ENCODE measurements at regions not wholly inside any gene's neighbourhood (a gene's known extent, or its start where the extent isn't known, plus 50 kb on each side); places are given as distances from the start of the nearest gene placed in this dataset.

DNA sequence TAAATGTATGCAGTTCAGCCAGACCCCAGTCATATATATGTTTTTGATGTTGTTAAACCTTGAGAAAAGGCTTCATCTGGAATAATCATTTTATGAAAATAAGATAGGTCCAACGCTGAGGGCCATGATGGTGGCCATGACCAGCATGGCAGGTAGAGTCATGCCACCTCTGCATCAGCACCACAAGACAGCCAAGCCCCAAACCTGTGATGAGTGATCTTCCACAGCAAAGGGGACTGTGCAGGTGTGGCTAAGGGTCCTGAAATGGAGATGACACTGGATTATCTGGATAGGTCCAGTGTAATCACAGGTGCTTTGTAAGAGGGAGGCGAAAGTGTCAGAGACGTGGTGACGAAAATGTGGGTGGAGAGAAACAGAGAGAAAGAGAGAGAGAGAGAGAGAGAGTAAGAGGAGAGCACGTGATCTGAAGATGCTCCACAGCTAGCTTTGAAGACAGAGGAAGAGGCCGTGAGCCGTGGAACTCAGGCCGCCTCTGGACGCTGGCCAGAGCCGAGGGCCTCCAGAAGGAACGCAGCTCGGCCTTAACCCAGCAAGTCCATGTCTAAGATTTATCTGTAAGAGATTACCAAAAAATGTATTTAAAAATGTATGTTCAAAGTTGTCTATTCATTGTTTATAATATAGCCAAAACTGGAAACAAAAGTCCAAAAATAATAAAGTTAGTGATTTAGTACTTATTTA is 304.4 kb upstream of the SHH start:
- no peak for DNase-seq

DNA sequence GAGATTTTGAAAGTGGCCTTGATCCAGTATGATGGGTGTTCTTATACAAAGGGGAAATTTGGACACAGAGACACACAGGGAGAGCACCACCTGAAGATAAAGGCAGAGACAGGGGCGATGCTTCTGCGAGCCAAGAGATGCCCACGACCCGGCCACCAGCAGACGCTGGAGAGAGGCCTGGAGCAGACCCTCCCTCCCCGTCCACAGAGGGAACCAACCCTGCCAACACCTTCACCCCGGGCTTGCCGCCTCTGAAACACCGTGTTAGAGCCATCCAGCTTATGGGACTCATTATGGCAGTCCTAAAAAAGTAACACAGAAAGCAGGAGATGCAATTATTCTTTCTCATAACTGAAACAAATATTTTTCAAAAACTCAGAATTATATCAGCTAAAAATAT is 303.3 kb upstream of the SHH start:
- DNase-seq, result no peak

DNA sequence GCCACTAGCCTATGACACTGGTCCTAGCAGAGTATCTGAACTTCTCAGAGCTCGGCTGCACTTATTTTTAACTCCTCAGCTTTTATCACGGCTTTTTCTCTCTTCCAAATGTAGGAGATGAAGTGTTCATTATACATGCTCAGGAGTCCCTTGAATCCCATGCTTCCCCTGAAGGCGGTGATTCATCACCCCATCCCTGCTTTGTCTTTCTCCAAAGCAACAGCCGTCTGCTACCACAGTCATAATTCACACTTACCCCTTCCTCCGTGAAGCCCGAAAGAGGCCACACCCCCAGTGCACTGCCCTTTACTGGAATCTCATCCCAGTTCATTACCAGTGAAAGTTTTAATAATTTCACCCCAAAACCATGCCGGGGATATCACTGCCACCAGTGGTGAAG is 301.5 kb upstream of the SHH start:
- no peak for DNase-seq

DNA sequence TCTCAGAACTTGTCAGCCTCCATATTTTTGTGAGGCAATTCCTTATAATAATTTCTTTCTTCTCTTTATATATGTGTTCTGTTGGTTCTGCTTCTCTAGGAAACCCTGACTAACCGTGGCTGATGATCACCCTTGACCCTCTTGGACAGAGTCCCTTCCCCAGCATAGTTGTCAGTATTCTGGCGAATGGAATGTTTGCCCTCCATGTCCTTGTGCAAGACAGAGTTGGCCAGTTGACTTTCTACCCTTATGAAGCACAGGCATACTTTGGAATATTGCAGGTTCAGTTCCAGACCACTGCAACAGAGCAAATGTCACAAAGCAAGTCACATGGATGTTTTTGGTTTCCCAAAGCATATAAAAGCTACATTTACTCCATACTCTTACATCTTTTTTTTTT is 297.7 kb upstream of the SHH start:
- DNase-seq, result no peak

DNA sequence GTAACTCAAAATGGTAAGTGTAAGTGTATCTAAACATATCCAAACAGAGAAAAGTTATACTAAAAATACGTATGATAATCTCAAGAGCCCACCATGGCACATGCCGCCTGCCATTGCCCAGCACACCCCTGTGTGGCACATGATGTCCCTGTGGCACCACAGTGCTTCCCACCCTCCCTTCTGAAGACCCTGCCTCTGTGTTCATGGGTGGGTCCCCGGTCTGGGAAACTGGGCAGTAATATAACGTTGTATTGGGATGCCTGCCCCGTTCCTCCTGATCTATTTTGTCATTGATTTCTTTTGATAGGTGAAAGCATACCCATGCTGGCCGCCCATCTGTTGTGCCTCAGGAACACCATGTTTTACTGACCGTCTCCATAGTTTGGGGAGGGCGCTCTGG is 296.8 kb upstream of the SHH start:
- DNase-seq, result no peak

DNA sequence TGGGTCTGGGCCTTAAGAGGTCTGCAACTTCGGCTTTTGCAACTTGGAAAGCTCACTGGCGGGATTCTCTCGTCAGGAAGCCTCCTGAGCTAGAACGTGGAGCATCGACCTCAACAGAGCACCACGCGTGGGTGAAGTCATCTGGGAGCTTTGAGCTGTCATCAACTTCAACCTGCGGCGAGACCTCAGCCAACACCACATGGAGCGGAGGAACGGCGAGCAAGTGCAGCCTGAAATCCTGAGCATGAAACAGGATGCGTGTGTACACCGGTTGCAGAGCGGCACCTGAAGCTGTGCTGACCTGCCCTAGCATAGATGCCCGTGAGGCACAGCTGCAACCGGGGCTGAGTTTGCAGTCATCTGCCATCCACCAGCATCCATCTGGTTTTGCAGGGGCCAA is 295.7 kb upstream of the SHH start:
- DNase-seq, result no peak

DNA sequence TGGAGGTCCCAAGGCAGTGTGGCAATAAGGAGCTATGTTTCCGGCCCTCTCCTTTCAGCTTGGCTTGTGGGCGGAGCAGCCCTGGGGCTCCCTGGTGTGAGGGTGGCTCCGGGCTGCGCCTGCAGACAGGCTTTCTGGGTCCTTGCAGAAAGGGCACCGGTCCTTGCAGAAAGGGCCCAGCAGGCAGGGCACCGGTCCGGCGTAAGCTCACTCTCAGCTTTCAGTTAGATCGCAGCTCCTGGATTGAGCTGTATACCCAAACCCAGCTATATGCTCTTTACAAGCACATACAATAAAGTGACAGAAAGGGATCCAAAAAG is 293.8 kb upstream of the SHH start:
- DNase-seq, result no peak

DNA sequence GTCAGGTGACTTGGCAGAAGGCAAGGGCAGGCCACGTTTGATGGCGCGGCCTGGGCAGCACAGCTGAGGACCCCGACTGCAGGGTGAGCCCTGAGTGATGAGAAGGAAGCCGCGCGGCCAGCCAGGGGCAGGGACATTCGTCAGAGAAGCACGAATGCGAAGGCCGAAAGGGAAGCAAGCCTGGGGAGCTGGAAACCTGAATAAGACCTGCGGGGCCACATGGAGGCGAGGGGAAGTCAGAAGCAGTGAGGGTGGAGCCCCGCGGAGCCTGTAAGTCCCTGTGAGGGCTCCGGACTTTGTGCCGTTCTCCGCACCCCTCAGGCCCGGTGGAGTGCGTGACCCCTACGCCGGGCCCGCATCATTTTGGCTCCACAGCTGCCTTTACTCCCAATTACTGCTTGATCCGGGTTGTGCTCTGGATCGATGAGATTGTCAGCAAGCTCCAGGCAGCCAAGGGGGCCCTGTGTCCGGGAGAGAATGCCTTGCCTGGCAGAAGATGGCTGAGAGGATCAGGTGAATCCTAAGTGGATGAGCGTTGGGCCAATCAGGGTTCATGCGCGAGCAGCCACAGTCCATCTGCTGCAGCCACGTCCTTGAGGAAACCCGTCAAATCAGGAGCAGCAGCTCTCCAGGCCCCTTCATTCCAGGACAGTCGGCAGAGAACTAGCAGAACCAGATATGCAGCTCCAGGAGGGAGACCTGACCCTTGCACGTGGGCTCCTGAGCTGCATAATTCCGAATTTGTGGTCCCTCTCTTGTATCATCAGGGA is 293.3 kb upstream of the SHH start:
- DNase-seq, result no peak

DNA sequence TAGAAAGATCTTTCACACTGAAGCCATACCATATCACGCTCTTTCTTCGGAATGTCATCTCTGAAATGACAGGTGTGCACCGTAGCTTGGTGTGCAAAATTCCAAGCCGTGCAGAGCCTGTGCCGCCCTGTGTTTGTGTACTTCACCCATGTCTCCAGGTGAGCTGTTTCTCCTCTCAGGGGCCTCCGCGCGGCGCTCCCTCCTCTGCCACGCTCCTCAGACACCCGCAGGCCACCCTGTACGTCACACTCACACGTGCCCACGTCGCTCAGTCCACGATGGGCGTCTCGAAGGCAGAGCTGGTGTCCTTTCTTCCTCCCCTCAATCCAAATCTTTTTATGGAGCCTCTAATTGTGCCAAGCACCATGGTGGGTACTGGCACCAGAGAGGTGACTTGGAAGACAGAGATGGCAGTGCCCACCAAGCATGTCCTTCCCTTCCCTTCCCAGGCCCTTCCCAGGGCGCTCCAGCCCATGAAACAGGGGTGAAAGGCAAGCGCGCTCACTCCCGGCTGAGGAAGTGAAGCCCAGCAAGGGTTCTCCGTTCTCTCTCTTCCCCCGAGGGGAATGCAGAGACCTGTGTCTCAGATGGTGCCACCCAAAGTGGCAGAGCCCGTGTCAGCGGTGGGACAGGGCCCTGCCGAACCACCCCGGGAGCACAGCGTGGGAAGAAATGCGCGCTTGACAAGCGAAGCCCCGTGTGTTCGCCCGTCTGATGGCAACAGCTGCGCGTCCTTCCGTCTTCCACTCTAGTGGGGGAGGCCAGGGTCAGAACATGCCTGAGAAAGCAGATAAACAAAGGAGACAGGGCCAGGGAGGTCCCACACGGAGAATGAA is 292.5 kb upstream of the SHH start:
- no peak for DNase-seq

DNA sequence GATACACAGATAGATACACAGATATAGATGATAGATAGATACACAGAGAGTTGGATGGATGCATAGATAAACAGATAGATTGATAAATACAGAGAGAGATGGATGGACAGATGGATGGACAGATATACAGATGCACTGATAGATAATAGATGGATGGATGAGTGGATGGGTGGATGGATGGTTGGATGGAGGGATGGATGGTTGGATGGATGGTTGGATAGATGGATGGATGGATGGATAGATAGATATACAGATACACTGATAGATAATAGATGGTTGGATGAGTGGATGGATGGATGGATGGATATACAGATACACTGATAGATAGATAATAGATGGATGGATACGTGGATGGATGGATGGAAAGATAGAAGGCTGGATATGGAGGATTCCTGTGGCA is 290.0 kb upstream of the SHH start:
- no peak for DNase-seq

DNA sequence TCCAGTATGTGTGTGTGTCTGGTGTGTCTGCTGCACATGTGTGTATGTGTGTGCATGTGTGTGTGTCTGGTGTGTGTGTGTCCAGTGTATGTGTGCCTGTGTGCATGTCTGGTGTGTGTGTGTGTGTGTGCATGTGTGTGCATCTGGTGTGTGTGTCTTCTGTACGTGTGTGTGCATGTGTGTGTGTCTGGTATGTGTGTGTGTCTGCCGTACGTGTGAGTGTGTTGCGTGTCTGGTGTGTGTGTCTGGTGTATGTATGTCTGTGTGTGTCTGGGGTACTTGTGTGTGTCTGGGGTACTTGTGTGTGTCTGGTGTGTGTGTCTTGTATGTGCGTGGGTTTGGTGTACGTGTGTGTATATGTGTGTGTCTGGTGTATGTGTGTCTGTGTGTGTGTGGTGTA is 289.1 kb upstream of the SHH start:
- no peak for DNase-seq

DNA sequence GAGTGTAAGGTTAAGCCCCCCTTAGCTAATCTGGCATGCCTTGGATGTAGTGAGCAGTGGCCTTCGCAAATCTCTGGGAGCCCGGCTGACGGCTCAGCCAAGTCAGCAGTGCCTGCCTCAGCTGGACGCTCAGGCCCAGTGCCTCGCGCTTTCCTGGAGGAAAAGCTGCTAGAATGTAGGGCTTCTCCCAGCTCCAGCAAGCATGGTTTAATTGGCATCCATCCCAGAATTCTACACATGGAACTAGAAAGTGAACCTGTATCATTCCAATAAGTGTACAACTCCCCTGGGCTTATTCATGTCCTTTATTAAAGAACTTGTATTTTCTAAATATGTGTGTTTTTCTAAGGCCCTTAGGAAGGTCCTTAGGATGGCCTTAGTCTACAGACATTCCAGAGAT is 287.8 kb upstream of the SHH start:
- no peak for DNase-seq

DNA sequence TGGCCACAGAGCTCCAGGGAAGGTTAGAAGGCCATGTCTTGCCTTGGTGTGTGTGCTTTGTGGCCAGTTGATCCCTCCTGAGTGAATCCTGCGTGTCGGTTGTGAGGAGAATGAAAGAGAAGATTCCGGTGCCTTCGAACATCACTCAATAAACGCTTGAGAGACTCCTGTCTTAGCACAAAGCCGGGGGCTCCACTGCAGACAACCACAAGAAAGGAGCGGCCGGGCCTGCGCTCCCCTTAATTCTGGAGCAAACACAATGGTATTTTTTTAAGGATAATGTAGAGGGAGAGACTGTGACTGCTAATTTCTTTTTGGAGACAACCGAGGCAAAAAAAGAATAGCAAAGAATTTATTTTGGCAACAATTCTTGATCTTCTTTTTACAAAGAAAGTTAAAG is 286.8 kb upstream of the SHH start:
- no peak for DNase-seq

DNA sequence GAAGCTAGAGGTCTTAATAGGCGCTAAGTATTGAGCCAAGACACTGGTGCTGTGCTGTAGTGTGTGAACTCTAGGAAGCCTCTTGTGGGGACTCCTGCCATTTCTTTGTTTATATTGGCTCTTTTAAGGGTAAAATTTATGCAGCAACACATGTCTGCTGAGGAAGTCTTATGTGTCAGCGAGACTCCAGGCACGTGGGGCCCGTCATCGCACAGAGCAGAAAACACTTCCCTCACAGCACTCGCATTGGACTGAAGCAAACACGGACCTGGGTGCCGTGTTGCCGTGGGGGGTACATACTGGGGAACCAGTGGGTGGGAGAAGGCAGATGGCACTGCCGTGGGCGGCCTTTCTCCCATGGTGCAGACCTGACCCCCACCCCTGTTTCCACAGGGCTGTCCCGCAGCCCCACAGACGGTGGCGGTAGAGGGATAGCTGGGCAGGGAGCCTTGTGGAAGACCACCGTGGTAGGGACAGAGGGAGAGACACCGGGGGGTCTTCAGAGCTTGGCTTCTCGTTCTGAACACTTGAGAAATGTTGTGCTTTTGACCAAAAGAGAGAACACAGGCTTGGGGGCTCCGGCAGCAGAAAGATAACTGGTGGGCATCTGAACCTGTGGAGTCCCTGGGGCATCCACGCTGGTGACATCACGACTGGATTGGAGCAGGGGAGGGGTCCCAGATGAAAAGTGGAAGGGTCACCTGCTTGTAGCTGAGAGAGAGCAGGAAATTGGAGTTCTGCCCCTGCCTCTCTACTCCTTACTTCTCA is 284.7 kb upstream of the SHH start:
- no peak for DNase-seq

DNA sequence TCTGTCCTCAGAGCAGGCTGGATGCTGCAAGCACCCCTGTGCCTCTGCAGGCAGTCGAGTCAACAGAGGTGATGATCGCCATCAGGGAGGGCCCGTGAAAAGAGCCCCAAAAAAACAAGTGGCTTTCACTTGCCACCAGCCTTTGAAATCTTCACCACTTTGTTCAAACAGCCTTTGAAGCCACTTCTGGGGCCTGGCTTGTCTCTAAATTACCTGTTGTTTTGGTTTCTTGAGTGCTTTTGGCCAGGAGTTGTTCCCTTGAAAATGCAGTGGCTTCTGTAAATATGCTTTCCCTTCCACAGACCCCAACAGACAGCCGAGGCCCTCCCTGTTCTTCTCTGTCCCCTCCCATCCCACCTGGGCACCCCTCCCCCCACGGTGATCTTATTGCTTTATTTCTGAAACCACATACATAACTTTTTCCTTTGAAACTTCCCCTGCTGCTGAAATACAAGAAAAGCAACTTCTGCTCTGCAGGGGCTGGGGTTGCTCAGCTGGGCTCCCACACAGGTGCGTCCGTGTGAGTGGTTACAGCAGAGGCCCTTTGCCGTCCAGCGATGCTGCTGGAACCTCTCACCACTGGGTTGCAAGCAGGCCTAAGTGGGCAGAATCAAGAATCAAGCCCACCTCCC is 283.8 kb upstream of the SHH start:
- DNase-seq, result no peak

DNA sequence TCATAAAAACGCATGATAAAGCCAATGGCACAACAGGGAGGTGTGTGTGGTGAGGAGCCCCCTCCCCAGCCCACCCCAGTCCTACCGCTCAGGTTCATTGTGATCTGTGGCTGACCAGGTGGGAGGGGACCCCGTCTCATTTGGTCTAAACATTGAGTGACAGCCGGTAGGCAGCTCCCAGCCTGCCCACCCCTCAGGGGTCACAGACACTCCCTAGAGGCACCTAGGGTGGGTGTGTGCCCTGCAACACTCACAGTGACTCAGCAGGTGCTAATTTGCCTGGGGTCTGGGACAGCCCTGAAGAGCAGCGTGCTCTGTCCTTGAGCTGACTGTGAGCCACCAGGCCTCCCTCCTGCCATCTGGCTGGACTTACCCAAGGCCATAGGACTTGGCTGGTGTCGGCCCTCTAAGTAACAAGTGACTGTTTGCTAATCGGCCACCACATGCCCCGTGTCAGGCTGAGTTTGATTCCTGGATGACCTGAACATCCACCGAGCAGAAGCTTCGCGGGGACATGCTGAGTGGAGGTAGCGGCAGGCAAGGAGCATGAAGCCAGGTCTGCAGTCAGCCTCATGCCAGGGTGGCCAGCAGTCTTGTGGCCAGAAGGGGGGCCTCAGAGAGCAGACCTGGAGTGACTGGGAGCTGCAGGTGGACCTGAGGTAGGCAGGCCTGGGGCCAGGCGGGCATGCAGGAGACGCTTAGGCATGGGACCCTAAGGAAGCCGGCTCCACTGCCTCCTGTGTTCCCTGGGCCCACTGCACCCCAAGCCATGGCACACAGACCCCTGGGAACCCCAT is 282.3 kb upstream of the SHH start:
- DNase-seq, result no peak

DNA sequence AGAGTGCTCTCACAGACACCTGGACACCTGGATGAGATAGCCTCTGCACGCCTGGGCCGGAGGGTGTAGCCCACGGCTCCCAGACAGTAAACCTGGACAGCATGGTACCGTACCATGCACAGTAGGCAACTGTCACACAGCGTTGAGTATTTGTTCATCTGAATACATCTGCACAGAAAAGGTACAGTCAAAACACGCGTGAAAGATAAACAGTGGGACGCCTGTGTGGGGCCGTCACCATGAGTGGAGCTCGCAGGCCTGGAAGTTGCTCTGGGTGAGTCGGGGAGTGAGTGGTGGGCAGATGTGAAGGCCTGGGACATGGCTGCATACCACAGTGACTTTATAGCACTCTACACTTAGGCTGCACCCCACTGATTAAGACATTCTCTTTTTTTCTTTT is 280.0 kb upstream of the SHH start:
- no peak for DNase-seq

DNA sequence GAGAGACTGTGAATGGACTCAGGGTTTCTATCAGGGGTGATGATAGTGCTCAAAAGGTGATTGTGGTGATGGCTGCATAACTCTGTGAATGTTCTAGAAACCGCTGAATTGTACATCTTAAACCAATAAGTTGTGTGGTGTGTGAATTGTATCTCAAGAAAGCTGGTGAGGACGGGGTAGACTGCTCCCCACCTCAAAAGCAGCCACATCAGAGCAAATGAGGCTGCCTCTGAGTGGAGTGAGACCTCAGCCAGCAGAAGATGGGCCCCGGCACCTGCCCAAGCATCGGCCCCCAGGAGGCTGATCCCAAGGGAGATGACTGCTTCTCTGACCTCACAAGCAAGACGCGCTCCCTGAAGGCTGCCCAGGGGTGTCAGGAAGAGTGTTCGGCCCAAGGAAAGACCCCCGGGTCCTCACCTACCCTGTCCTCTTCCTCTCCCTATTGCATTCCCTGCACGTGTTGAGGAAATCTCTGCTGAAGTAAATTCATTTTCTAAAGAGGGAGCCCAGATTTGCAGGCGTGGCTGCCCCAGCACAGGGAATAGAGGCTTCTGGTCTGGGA is 279.3 kb upstream of the SHH start:
- no peak for DNase-seq

DNA sequence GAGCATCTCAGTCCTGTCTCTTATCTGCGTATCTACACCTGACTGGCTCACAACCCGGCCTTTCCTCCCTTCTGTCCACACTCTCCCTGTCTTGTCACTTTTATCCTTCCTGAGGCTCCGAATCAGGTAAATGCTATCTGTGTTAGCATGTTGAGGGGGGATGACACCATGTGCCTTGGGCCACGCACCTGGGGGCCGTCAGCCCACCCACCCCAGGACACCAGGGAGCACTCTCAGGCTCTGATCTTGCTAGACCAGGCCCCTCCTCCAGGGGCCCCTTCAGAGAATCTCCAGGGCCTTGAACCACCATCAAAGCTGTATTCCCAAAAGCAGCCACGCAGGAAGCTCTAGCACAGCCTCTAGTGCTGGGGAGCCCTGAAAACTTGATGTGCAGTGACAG is 278.7 kb upstream of the SHH start:
- no peak for DNase-seq

DNA sequence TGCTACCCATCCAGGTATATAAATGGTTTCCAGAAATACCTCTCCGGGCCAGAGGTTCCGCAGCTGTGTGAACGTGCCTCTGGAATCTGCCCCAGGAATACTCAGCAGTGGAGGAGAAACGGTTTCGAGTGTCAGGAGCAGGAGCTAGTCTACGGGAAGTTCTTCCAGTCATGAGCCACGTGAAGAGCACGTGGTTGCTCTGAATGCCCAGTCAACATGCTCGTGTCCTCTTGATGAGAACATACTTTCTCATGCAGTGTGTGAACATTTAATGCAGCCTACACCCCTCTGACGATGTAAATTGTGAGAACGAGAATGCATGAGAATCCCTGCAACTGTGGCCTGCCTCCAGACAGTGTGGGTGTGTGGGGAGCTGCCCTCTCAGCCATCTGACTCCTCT is 277.0 kb upstream of the SHH start:
- DNase-seq, result no peak

DNA sequence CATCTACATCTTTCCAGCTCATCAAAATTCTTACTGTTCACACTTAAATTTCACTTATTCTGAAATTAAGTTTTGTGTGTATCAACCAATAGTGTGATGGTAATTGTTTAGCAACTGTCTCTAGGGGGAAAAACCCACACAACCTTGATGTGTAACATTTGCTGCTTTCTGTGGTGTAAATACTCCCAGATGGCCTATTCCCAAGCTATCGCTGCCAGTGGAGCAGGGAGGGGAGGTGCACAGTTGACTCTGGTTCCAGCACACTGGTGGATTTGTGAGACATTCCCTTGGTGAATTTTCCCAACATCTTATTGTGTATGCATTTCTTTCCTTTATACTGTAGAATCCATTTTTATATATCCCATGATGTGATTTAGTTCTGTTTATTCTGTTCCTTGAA is 275.9 kb upstream of the SHH start:
- DNase-seq, result no peak

All from NCI-H446 (cell line).